SK-MEL-5 (cell line): ENCODE measurements at regions not wholly inside any gene's neighbourhood (a gene's known extent, or its start where the extent isn't known, plus 50 kb on each side); places are given as distances from the start of the nearest gene placed in this dataset.

Experiments used
- DNase-seq: peaks from one replicate; pipeline ENCODE4 v3.0.0-alpha.2; 2016; ENCODE audit warnings: low read depth, low spot score
- in situ Hi-C: cut with HindIII; loops from 2 replicates; pipeline ENCODE4 v1.10.0; 2016; ENCODE audit warnings: low sequenced_read_pairs, high pct_unique_total_duplicates, low pct_unique_long_range_greater_than_20kb

DNA sequence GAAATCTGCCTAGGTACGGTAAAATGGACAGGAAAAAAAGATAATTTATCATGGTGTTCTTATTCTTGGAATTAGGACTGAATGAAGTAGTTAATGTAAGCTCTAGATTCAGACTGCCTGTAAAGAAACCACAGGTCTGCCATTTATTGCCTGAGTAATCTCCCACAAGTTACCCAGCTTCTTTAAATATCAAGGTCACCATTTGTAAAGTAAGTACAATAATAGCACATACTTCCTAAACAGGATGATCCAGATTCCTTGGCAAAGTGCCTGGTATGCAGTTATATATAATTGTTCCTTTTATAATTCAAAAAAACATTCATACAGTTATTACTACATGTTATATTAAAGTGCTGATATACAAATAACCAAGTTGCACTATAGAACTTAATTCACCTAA is 368.6 kb downstream of the HNRNPD start:
- in situ Hi-C loops = no loop called here
- no peak for DNase-seq

GRCh38 chr4:81997313-81997712 is 376.5 kb downstream of the HNRNPD start:
- DNase-seq = peak; percentile 1
- in situ Hi-C loops = no loop called here

DNA sequence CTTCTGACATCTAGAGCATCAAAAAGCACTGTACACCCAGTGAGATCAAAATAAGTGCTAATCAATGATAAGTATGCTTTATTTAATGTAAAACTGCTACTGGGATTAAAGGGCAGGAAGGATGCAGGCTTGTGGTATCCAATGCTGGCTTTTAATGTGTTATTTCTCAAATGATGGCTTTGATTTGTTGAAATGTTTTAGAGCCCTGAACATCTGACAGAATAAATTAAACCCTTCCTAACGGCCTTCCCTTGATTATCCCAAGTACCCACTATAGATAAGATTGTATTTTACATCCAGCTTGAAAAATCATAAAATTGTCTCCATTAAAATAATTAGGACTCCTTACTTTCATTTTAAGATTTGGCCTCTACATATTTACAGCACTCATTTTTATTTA is 382.9 kb downstream of the HNRNPD start:
- in situ Hi-C loops = no loop called here

DNA sequence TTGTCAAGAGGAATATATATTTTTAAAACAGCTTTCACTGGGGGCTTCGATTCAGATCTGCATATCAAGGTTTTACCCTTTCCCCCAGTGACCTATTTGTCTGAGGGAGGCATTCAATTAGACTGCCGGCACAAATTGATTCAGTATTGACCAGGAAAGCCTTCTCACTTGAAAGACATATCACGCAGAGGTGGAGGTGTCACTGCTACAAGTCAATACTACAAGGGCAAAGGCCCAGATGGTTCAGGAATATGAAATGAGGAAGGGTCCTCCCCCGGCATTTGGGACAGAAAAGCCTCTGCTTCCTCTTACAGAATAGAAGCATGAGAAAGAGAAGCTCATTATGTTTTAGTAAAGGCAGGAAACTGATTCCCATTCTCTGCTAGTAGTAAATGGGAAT is 383.6 kb downstream of the HNRNPD start:
- DNase-seq = no peak
- in situ Hi-C loops = no loop called here

More for the DNA sequence above, 382.9 kb downstream of the HNRNPD start:
- no peak for DNase-seq

DNA sequence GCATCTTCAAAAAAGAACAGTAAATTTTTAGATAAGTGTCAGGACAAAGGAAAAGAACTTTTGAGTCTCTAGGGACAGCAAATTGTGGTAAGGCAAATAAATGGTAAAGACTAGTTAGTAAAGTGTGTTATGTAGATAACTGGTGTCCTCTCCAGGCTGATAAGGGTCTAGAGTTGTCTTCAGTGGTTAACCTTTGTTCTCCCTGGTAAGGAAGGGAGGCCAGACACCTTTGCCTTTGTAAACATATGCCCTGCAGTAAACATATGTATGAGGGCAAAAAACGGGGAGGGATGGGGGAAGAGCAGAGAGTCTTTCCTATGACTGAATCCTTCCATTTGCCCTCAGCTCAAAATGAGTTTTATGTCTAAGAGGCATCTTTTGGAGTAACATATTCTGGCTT is 384.6 kb downstream of the HNRNPD start:
- in situ Hi-C loops = no loop called here
- DNase-seq = no peak

DNA sequence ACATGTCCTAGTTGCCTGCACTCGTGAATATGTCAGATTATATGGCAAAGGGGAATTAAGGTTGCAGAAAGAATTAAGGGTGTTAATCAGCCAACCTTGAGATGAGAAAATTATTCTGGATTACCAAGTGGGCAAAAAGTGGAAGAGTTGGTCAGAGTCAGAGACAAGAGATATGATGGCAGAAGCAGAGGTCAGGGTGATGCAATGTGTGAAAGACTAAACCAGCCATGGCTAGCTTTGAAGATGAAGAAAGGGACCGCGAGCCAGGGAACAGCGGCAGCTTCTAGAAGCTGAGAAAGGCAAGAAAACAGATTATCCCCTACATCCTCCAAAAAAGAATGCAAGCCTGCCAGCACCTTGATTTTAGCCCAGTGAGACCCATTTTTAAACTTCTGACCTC is 385.6 kb downstream of the HNRNPD start:
- no peak for DNase-seq
- in situ Hi-C loops = no loop called here

GRCh38 chr4:81984746-81985145 is 389.0 kb downstream of the HNRNPD start:
- in situ Hi-C loops = no loop called here
- DNase-seq = no peak

DNA sequence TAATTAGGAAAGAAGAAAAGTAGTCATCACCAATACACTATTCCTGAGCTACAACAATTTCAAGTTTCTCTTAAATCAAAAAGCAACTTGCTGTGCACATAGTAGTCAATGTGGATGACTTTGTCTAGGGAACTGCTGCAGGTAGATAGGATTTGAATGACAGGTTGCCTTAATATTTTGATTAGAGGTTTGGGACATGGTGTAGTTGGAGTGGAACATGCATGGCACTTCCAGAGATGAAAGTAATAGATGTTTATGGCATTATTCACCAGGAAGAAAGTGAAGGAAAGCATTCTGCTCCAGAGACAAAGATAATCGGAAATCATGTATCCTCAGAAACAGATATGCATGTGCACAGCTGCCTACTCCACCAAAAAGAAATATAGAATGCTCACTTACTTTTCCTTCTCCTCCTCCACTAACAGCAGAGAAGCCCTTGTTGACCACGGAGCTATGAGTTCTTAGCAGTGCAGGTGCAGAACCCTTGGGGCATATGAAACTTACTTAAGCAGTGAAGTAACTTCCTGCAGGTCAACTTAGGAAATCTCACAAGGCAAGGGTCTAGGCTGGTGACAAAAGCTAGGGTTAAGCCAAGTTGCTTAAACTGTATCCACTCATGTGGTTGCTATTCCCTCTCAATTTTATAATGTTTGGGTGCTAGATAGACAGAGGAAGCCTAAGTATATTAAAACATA is 390.8 kb downstream of the HNRNPD start:
- no peak for DNase-seq

GRCh38 chr4:81981218-81981617 is 392.6 kb downstream of the HNRNPD start:
- no peak for DNase-seq
- in situ Hi-C loops = no loop called here

More for the DNA sequence above, 390.8 kb downstream of the HNRNPD start:
- in situ Hi-C loops = no loop called here

- no peak for DNase-seq
- in situ Hi-C loops = no loop called here
Measured at GRCh38 chr4:81974523-81974922, 399.3 kb downstream of the HNRNPD start.

- DNase-seq = no peak
- in situ Hi-C loops = no loop called here
Measured at GRCh38 chr4:81971637-81972381, 402.0 kb downstream of the HNRNPD start.

- in situ Hi-C loops = no loop called here
- no peak for DNase-seq
Measured at GRCh38 chr4:81971061-81971460, 402.7 kb downstream of the HNRNPD start.

DNA sequence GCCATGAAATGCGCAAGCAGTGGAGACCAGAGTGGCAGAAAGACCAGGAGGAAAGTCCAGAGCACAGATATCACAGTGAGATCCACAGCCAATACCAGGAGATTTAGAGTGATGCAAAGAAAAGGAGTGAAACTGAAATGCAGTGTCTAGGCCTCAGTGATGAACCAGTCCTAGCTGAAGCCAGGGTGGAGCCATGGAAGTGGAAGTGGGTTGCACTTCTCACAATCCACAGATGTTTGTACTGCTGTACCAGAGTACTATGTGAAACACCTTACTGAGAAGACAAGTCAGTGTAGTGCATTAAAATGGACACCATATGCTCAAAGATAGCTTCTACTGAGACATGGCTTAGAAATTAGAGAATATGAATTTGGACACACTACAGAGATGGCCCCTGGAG is 403.3 kb downstream of the HNRNPD start:
- in situ Hi-C loops = no loop called here
- no peak for DNase-seq

GRCh38 chr4:81966676-81967075 is 407.1 kb downstream of the HNRNPD start:
- in situ Hi-C loops = no loop called here
- DNase-seq = no peak

GRCh38 chr4:81965911-81966310 is 407.9 kb downstream of the HNRNPD start:
- DNase-seq = no peak
- in situ Hi-C loops = no loop called here

GRCh38 chr4:81965454-81965853 is 408.3 kb downstream of the HNRNPD start:
- DNase-seq = no peak
- in situ Hi-C loops = no loop called here

- in situ Hi-C loops = no loop called here
- DNase-seq = no peak
Measured at GRCh38 chr4:81963763-81964020, 410.1 kb downstream of the HNRNPD start.

- in situ Hi-C loops = no loop called here
- no peak for DNase-seq
Measured at GRCh38 chr4:81963015-81963762, 410.6 kb downstream of the HNRNPD start.

DNA sequence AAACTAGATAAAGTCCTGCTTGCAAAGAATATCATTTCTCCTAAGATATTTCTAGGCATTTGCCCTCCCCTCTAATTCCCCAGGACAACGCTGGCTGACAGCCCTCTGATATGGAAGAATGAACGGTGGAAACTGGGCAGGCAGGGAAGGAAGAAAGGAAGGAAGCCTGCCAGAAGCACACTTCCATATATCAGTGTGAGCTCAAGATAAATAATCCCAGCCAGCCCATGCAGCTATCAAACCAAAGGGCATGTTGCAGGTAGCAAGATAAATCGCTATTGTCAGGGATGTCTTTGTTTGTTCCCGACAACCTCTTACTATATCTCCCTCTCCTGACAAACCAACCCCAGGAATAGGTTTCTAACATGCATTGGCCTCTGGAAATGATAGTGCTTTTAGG is 412.8 kb downstream of the HNRNPD start:
- in situ Hi-C loops = no loop called here

More for the DNA sequence above, 412.8 kb downstream of the HNRNPD start:
- DNase-seq = no peak
